ENCODE measurements at regions not wholly inside any gene's neighbourhood (a gene's known extent, or its start where the extent isn't known, plus 50 kb on each side); places are given as distances from the start of the nearest gene placed in this dataset.

- Histone ChIP-seq H3K27ac (no peak overlapping the region), H3K27me3 (peaks cover 55% of the 10 kb centered on the region), H3K4me1 (peaks cover 0 to 15% (median 0%) of the 10 kb centered on the region in 3 donors), H3K36me3 (no peaks in the 10 kb centered on the region), H3K4me3 (no peak overlapping the region), H3K9me3 (peaks cover 0 to 12% (median 0%) of the 10 kb centered on the region in 3 donors)
- no peak for ATAC-seq
- TF ChIP-seq POLR2A (IDR thresholded peaks at IDR 0.05) (no peak), POLR2AphosphoS5 (IDR thresholded peaks at IDR 0.05) (no peak), EP300 (IDR thresholded peaks at IDR 0.05) (no peak), CTCF (IDR thresholded peaks at IDR 0.05) (no peak)
- WGBS, 2 donors (ENCODE audit: low coverage in 1 of 2), result 84 to 100% methylated on average over 1 to 9 of the region's 16 CpGs
Measured at GRCh38 chr17:77036136-77036840, 104.5 kb upstream of the SEC14L1 start.

DNA sequence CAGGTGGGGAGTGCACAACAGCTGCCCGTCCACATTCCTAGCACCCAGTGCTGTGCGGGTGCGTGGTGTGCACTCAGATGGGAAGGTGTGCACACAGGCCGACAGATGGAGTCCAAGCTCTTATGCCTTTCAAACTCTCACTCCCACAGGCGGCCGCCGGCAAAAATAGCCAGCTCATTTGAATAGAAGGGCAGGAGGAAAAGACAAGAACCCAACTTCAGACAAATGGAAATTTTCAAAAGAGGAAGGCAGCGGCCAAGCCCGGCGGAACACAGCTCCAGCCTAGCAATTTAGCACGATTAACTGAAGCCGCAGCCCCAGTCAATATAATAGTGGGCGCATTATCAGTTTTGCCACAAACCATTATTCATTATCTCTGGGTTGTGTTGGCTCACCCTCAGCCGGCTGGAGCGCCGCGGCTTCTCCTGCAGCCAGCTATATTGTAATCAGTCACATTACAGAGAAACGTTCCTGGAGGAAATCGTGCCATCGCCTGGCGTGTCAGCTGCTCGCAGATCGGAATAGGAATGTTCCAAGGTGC is 103.9 kb upstream of the SEC14L1 start:
- Histone ChIP-seq H3K4me1 (peaks cover 0 to 15% (median 0%) of the 10 kb centered on the region in 3 donors), H3K27ac (no peak overlapping the region), H3K4me3 (peak overlapping the region in 1 of 2 donors; percentile 10), H3K27me3 (peaks cover 55% of the 10 kb centered on the region), H3K9me3 (peaks cover 0 to 6% (median 0%) of the 10 kb centered on the region in 3 donors), H3K36me3 (no peaks in the 10 kb centered on the region)
- 10 to 17% methylated on average over 4 to 16 of the region's 23 CpGs for WGBS, 2 donors (ENCODE audit: low coverage in 1 of 2)
- ATAC-seq, result no peak
- no peak for TF ChIP-seq EP300 (IDR thresholded peaks at IDR 0.05)
- no peak for TF ChIP-seq POLR2A (IDR thresholded peaks at IDR 0.05)
- no peak for TF ChIP-seq POLR2AphosphoS5 (IDR thresholded peaks at IDR 0.05)
- no peak for TF ChIP-seq CTCF (IDR thresholded peaks at IDR 0.05)

- H3K4me1 ChIP-seq, result peaks cover 0 to 15% (median 0%) of the 10 kb centered on the region in 3 donors
- WGBS, 2 donors (ENCODE audit: low coverage in 1 of 2), result 83 to 85% methylated on average over 3 to 7 of the region's 7 CpGs
- peaks cover 54% of the 10 kb centered on the region for H3K27me3 ChIP-seq
Measured at GRCh38 chr17:77037943-77038342, 102.8 kb upstream of the SEC14L1 start.

GRCh38 chr17:77038884-77039555 is 101.7 kb upstream of the SEC14L1 start:
- TF ChIP-seq CTCF (IDR thresholded peaks at IDR 0.05) (no peak), POLR2A (IDR thresholded peaks at IDR 0.05) (no peak), EP300 (IDR thresholded peaks at IDR 0.05) (no peak), POLR2AphosphoS5 (IDR thresholded peaks at IDR 0.05) (no peak)
- 78 to 86% methylated on average over 11 to 12 of the region's 20 CpGs for WGBS, 2 donors (ENCODE audit: low coverage in 1 of 2)
- no peak overlapping the region for H3K4me3 ChIP-seq
- H3K27ac ChIP-seq, result no peak overlapping the region
- H3K27me3 ChIP-seq, result peaks cover 46% of the 10 kb centered on the region
- no peak for ATAC-seq
- H3K4me1 ChIP-seq, result peaks cover 0 to 15% (median 0%) of the 10 kb centered on the region in 3 donors
- H3K36me3 ChIP-seq, result no peaks in the 10 kb centered on the region
- H3K9me3 ChIP-seq, result no peaks in the 10 kb centered on the region

More at GRCh38 chr17:77037943-77038342, 102.8 kb upstream of the SEC14L1 start:
- Histone ChIP-seq H3K9me3 (no peaks in the 10 kb centered on the region), H3K36me3 (no peaks in the 10 kb centered on the region), H3K27ac (no peak overlapping the region), H3K4me3 (no peak overlapping the region)
- TF ChIP-seq POLR2AphosphoS5 (IDR thresholded peaks at IDR 0.05) (no peak), CTCF (IDR thresholded peaks at IDR 0.05) (no peak), POLR2A (IDR thresholded peaks at IDR 0.05) (no peak), EP300 (IDR thresholded peaks at IDR 0.05) (no peak)
- no peak for ATAC-seq

Measured in gastroesophageal sphincter (tissue), 4 donors.